ENCODE measurements at regions not wholly inside any gene's neighbourhood (a gene's known extent, or its start where the extent isn't known, plus 50 kb on each side); places are given as distances from the start of the nearest gene placed in this dataset.

DNA sequence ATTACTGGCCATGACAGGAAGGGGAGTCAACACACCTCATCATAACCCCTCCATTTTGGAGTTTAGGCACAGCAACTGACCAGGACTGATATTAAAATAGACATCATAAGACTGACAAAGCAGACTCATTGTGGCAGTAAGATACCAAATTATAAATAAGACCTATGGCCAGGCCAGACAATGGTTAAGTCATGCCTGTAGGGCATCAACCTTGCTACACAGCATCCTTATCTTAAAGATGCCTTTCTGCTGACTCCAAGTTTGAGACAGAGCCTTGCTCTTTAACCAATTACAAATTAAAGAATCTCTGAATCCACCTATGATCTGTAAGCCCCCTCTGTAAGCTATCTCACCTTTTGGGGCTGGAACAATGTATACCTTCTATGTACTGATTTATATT is 65.5 kb downstream of the VCX2 start:
- Mint-ChIP-seq H3K27me3 (ENCODE audit: low read depth) (no peaks in the 10 kb centered on the region), H3K4me1 (ENCODE audit: low read depth) (no peaks in the 10 kb centered on the region), H3K9me3 (peaks cover 7% of the 10 kb centered on the region), H3K36me3 (ENCODE audit: low read depth) (no peaks in the 10 kb centered on the region), H3K27ac (no peak overlapping the region), H3K4me3 (no peak overlapping the region)
- CTCF ChIA-PET: no interaction called here
- intact Hi-C loops (cut with micrococcal nuclease): no loop called here
- no peak for DNase-seq

DNA sequence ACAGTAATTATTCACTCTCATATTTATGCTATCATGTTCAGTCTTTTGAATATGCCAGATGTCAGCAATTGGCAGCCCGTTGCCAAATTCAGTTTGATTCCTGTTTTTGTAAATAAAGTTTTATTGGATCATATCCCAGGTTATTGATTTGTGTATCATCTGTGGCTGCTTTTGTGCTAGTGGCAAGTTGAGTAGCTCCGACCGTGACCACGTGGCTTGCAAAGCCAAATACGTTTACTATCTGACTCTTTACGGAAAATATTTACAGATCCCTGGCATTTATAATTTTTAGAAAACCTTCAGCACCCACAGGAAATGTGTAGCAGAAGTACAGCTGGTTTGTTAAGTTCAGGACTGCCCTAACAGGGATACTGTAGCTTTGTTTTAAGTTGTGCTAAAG is 67.4 kb downstream of the VCX2 start:
- no peaks in the 10 kb centered on the region for H3K27me3 Mint-ChIP-seq (ENCODE audit: low read depth)
- intact Hi-C loops (cut with micrococcal nuclease): no loop called here
- no peak overlapping the region for H3K27ac Mint-ChIP-seq
- no peak for DNase-seq
- H3K9me3 Mint-ChIP-seq: peaks cover 3% of the 10 kb centered on the region
- H3K36me3 Mint-ChIP-seq (ENCODE audit: low read depth): no peaks in the 10 kb centered on the region
- CTCF ChIA-PET: no interaction called here
- no peaks in the 10 kb centered on the region for H3K4me1 Mint-ChIP-seq (ENCODE audit: low read depth)
- H3K4me3 Mint-ChIP-seq: no peak overlapping the region

DNA sequence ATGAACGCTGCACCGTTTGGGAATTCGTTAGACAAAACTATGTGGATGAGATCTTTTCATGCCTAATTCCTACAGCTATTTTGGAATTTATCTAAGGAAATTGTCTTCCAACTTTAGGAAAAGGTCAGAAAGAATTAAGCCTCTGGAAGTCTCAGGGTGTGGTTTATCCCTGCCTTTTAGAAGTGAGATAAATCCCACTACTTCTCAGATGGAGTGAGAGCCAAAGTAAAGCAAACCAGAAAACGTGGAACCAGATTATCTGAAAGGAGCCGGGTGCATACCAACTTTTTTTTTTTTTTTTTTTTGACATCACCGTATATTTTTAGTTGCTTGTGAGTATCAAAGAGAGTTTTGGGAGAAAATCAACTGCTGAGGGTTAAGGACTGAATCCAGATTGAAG is 79.6 kb downstream of the VCX2 start:
- H3K4me3 Mint-ChIP-seq: no peak overlapping the region
- CTCF ChIA-PET: no interaction called here

DNA sequence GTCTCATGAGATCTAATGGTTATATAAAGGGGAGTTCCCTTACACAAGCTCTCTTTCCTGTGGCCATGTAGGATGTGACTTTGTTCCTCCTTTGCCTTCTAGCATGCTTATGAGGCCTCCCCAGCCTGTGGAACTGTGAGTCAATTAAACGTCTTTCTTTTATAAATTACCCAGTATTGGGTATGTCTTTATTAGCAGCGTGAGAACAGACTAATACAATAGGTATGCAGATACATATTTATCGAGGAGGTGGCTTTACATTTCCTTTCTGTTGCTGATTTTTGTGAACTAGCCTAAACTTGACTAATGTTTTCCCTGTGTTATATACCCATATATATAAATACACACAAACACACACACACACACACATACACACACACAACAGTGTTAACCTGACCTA is 80.2 kb downstream of the VCX2 start:
- Mint-ChIP-seq H3K9me3 (no peaks in the 10 kb centered on the region), H3K36me3 (ENCODE audit: low read depth) (no peaks in the 10 kb centered on the region), H3K27ac (no peak overlapping the region), H3K4me3 (no peak overlapping the region), H3K27me3 (ENCODE audit: low read depth) (no peaks in the 10 kb centered on the region), H3K4me1 (ENCODE audit: low read depth) (no peaks in the 10 kb centered on the region)
- intact Hi-C loops (cut with micrococcal nuclease): no loop called here
- CTCF ChIA-PET: no interaction called here
- no peak for DNase-seq

More for the DNA sequence above, 79.6 kb downstream of the VCX2 start:
- no peaks in the 10 kb centered on the region for H3K27me3 Mint-ChIP-seq (ENCODE audit: low read depth)
- H3K27ac Mint-ChIP-seq: no peak overlapping the region
- no peak for DNase-seq
- H3K9me3 Mint-ChIP-seq: no peaks in the 10 kb centered on the region
- H3K4me1 Mint-ChIP-seq (ENCODE audit: low read depth): no peaks in the 10 kb centered on the region
- no peaks in the 10 kb centered on the region for H3K36me3 Mint-ChIP-seq (ENCODE audit: low read depth)
- intact Hi-C loops (cut with micrococcal nuclease): no loop called here

DNA sequence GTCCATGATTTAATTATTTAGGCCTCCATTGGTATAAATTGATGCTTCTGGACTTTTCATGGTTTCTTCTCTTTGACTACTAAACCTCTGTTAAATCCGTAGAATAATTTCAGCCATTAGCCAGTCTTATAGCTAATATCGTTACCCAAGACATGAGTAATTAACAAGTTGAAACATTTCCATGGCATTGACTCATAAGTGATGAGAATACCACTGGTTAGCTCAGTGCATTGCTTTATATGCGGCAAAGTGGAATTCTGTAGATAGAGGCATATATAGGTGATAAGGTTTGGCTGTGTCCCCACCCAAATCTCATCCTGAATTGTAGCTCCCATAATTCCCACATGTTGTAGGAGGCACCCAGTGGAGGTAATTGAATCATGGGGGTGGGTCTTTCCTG is 80.6 kb downstream of the VCX2 start:
- H3K36me3 Mint-ChIP-seq (ENCODE audit: low read depth): no peaks in the 10 kb centered on the region
- intact Hi-C loops (cut with micrococcal nuclease): no loop called here
- H3K4me1 Mint-ChIP-seq (ENCODE audit: low read depth): no peaks in the 10 kb centered on the region
- H3K4me3 Mint-ChIP-seq: no peak overlapping the region
- no peak overlapping the region for H3K27ac Mint-ChIP-seq
- CTCF ChIA-PET: no interaction called here
- H3K27me3 Mint-ChIP-seq (ENCODE audit: low read depth): no peaks in the 10 kb centered on the region
- no peak for DNase-seq
- no peaks in the 10 kb centered on the region for H3K9me3 Mint-ChIP-seq

DNA sequence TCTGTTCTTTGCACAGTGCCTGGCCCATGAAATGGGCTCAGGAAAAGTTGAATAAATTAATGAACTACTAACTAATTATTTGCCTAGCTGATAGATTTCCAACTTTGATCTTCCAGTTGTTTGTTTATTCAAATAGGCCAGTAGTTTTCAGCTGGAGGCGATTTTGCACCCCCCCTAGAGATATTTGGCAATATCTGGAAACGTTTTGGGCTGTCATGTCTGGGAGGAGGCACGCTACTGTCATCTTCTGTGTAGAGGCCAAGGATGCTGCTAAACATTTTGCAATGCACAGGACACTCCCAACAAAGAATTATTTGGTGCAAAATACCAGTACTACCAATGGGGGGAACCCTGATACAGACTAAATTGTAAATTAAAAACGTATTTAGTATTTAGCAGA is 81.9 kb downstream of the VCX2 start:
- Mint-ChIP-seq H3K27me3 (ENCODE audit: low read depth) (no peaks in the 10 kb centered on the region), H3K36me3 (ENCODE audit: low read depth) (no peaks in the 10 kb centered on the region)

DNA sequence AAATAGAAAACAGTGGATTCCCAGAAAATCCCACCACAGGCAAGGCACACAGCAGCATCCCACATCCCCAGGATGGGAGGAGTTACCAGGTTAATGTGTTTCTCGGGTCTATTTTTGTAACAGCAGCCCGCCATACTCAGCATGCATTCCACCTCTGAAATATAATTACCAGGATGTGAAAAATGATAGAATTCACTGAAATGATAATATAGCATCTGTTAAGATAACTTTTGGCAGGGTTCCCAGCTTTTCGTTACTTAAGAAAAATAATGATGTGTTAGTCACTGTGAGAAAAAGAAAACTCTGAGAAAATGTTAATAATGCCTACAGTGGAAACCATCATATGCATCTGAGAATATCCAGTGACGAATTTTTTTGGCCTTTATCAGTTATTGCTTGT is 87.1 kb downstream of the VCX2 start:
- Mint-ChIP-seq H3K4me1 (ENCODE audit: low read depth) (no peaks in the 10 kb centered on the region), H3K36me3 (ENCODE audit: low read depth) (no peaks in the 10 kb centered on the region), H3K27me3 (ENCODE audit: low read depth) (no peaks in the 10 kb centered on the region), H3K4me3 (no peak overlapping the region), H3K27ac (no peak overlapping the region), H3K9me3 (no peaks in the 10 kb centered on the region)
- CTCF ChIA-PET: no interaction called here
- DNase-seq: no peak
- intact Hi-C loops (cut with micrococcal nuclease): no loop called here

More for the DNA sequence above, 81.9 kb downstream of the VCX2 start:
- CTCF ChIA-PET: no interaction called here
- no peaks in the 10 kb centered on the region for H3K9me3 Mint-ChIP-seq
- no peaks in the 10 kb centered on the region for H3K4me1 Mint-ChIP-seq (ENCODE audit: low read depth)
- H3K27ac Mint-ChIP-seq: no peak overlapping the region
- no peak for DNase-seq
- H3K4me3 Mint-ChIP-seq: no peak overlapping the region
- intact Hi-C loops (cut with micrococcal nuclease): no loop called here

DNA sequence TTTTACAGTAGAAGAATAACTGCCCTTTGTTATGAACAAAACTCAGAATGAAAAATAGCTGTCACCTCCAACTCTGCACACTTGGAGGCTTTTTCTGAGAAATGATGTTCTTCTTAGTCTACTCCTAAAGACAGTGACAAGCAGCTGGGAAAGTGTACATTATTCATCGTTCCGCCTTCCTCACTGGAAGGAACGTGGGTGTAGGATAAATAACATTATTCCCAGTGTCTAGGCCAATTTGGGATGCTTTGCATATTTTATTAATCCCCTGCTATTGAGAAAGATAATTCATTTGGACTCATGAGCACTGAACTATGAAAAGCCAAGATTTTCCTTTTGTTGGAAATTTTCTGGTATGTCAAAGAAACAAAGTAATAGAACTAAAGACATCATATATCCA is 87.8 kb downstream of the VCX2 start:
- CTCF ChIA-PET: no interaction called here

DNA sequence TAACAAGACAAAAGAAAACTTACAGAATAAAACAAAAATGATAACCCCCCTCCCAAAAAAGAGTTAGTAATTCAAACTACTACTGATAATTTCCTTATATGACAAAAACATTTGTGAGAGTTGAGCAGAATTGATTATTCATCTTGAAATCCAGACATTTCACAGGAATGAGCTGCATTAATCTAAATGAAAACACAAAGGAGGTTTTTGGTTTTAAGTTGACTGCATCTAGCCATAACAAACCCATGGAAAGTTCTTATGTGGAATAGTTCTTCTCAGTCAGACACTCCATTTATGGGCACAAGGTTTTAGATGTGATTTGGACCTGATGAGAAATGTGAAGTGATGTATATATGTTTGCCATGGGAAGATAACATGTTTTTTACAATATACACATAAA is 95.4 kb downstream of the VCX2 start:
- Mint-ChIP-seq H3K27me3 (ENCODE audit: low read depth) (no peaks in the 10 kb centered on the region), H3K9me3 (no peaks in the 10 kb centered on the region), H3K4me3 (no peak overlapping the region), H3K4me1 (ENCODE audit: low read depth) (no peaks in the 10 kb centered on the region), H3K36me3 (ENCODE audit: low read depth) (no peaks in the 10 kb centered on the region), H3K27ac (no peak overlapping the region)
- CTCF ChIA-PET: interaction anchor here (0.6 kb wide), 1 partner anchor 682 kb away, joined by 3 read pairs; no protein-coding TSS in a partner anchor
- no peak for DNase-seq
- intact Hi-C loops (cut with micrococcal nuclease): no loop called here

More for the DNA sequence above, 87.8 kb downstream of the VCX2 start:
- DNase-seq: no peak
- H3K27ac Mint-ChIP-seq: no peak overlapping the region
- H3K27me3 Mint-ChIP-seq (ENCODE audit: low read depth): no peaks in the 10 kb centered on the region
- H3K4me3 Mint-ChIP-seq: no peak overlapping the region
- H3K9me3 Mint-ChIP-seq: no peaks in the 10 kb centered on the region
- H3K4me1 Mint-ChIP-seq (ENCODE audit: low read depth): no peaks in the 10 kb centered on the region
- H3K36me3 Mint-ChIP-seq (ENCODE audit: low read depth): no peaks in the 10 kb centered on the region
- intact Hi-C loops (cut with micrococcal nuclease): no loop called here

DNA sequence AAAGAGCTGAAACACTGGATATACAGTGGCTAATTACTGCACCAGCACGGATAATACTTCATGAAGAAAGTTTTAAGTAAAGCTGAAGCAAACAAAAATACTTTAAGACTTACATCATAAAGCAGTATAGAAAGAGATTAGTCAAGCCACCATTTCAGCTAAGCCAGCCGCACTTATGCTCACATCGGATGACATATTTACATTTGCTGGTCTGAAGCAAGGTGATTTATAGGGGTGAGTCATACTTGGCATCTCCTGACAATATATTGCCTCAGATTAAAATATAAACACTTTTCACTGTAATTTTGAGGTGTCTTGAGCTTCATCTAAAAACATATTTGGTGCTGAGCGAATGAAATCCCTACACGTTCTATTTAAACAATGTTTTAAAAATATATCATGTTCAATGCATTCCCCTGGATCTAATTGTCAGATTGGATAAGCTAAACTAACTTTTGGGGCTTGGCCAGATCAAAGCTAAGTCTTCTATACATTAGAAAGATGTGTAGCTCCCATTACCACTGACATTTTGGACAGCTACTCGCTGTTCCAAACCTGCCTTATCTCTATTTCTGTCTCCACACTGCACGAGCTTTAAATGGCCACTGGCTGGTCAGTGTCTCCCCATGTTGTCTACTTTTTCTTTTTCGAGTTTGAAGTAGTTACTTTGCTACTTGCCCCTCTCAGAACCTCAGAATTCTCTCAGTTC is 103.2 kb downstream of the VCX2 start:
- Mint-ChIP-seq H3K27ac (no peak overlapping the region), H3K4me3 (no peak overlapping the region), H3K9me3 (no peaks in the 10 kb centered on the region), H3K36me3 (ENCODE audit: low read depth) (no peaks in the 10 kb centered on the region), H3K27me3 (ENCODE audit: low read depth) (no peaks in the 10 kb centered on the region), H3K4me1 (ENCODE audit: low read depth) (no peaks in the 10 kb centered on the region)
- CTCF ChIA-PET: no interaction called here
- intact Hi-C loops (cut with micrococcal nuclease): no loop called here
- no peak for DNase-seq

DNA sequence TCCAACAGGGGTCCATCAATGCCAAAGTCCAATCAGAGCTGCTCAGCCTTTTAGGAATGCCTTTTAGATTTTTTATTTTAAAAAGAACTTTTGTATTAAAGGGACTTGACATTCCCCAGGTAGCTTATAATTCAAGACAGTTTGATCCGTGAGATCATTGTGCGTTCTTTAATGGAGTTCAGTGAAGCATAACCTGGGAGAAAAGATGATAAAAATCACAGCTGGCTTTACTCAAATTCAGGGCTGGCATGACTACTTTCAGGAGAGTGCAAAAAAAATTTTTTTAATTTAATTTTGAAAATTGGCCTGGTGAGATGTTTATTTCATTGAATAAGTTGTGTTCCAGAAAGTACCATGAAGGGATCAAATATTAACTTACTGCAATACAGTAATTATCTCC is 118.2 kb downstream of the VCX2 start:
- intact Hi-C loops (cut with micrococcal nuclease): no loop called here
- H3K36me3 Mint-ChIP-seq (ENCODE audit: low read depth): no peaks in the 10 kb centered on the region
- CTCF ChIA-PET: no interaction called here
- no peak overlapping the region for H3K27ac Mint-ChIP-seq
- H3K27me3 Mint-ChIP-seq (ENCODE audit: low read depth): no peaks in the 10 kb centered on the region
- no peaks in the 10 kb centered on the region for H3K9me3 Mint-ChIP-seq
- H3K4me1 Mint-ChIP-seq (ENCODE audit: low read depth): no peaks in the 10 kb centered on the region
- no peak overlapping the region for H3K4me3 Mint-ChIP-seq
- no peak for DNase-seq

DNA sequence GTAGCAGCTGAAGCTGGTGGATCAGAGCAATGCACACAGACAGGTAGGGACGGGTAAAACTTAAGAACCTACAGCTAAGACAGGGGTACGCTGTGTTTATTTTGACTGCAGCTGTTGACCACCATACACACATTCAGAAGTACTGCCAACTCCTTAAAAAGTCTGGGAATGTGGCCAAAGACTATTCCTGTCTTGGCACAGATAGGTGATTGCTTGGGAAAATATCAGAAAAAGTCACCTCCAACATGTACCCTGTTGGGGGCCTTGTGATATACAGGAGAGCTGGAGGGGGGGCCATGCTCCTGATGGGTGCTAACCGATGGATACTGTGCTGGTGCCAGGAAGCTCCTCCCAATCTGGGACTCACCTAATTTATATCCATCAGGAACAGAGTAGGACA is 121.2 kb downstream of the VCX2 start:
- intact Hi-C loops (cut with micrococcal nuclease): no loop called here
- H3K9me3 Mint-ChIP-seq: no peaks in the 10 kb centered on the region
- H3K4me3 Mint-ChIP-seq: no peak overlapping the region
- H3K36me3 Mint-ChIP-seq (ENCODE audit: low read depth): no peaks in the 10 kb centered on the region
- no peaks in the 10 kb centered on the region for H3K27me3 Mint-ChIP-seq (ENCODE audit: low read depth)
- no peak for DNase-seq
- H3K27ac Mint-ChIP-seq: no peak overlapping the region
- CTCF ChIA-PET: no interaction called here
- no peaks in the 10 kb centered on the region for H3K4me1 Mint-ChIP-seq (ENCODE audit: low read depth)

DNA sequence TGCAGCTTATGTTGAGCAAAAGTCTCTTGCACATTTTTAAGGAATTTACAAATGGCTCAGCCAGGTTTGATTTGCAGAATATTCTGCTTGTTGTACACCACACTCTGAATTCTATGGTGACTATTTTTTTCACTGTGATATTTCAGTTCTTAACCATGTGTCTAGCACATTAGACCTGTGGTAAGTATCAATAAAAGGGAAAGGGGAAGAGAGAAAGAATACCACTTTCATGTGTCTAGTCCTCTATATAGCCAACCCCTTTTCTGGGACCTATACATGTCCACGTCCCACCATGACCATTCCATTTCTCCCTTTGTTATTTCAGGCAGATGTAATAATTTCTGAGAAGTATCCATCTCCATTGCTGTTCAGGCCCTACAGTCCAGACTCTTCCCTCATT is 121.3 kb upstream of the PNPLA4 start:
- no peaks in the 10 kb centered on the region for H3K4me1 Mint-ChIP-seq (ENCODE audit: low read depth)
- no peak overlapping the region for H3K27ac Mint-ChIP-seq
- intact Hi-C loops (cut with micrococcal nuclease): no loop called here
- DNase-seq: no peak
- H3K4me3 Mint-ChIP-seq: no peak overlapping the region
- H3K9me3 Mint-ChIP-seq: no peaks in the 10 kb centered on the region
- H3K36me3 Mint-ChIP-seq (ENCODE audit: low read depth): no peaks in the 10 kb centered on the region
- no peaks in the 10 kb centered on the region for H3K27me3 Mint-ChIP-seq (ENCODE audit: low read depth)
- CTCF ChIA-PET: no interaction called here

DNA sequence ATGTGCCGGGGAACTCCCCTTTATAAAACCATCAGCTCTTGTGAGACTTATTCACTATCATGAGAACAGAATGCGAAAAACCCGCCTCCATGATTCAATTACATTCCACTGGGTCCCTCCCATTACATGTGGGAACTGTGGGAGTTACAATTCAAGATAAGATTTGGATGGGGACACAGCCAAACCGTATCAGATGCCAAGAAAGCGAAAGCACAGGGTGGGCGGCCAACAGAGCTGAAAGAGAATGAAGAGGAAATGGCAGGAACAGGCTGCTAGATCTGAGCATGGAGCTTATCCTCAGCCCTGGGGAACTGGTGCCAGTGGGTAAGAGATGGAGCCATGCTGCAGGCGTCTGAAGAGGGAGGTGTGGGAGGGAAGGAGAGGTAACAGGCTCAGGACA is 117.7 kb upstream of the PNPLA4 start:
- no peaks in the 10 kb centered on the region for H3K27me3 Mint-ChIP-seq (ENCODE audit: low read depth)
- CTCF ChIA-PET: no interaction called here
- no peak overlapping the region for H3K27ac Mint-ChIP-seq
- H3K36me3 Mint-ChIP-seq (ENCODE audit: low read depth): no peaks in the 10 kb centered on the region
- H3K4me1 Mint-ChIP-seq (ENCODE audit: low read depth): no peaks in the 10 kb centered on the region
- no peak for DNase-seq
- no peaks in the 10 kb centered on the region for H3K9me3 Mint-ChIP-seq
- intact Hi-C loops (cut with micrococcal nuclease): no loop called here
- H3K4me3 Mint-ChIP-seq: no peak overlapping the region
